Dedifferentiated amniotic fluid mesenchymal stem cell (primary cell): ENCODE measurements at regions not wholly inside any gene's neighbourhood (a gene's known extent, or its start where the extent isn't known, plus 50 kb on each side); places are given as distances from the start of the nearest gene placed in this dataset.
"Not testable (repeated sequence)": the region's sequence is repeated elsewhere in the genome, so short reads cannot be mapped to it uniquely, and the experiment has no call there.

Experiments used
- DNase-seq: peaks from one replicate; pipeline ENCODE4 v3.0.0-alpha.2; 2016; ENCODE audit errors: extremely low spot score

DNA sequence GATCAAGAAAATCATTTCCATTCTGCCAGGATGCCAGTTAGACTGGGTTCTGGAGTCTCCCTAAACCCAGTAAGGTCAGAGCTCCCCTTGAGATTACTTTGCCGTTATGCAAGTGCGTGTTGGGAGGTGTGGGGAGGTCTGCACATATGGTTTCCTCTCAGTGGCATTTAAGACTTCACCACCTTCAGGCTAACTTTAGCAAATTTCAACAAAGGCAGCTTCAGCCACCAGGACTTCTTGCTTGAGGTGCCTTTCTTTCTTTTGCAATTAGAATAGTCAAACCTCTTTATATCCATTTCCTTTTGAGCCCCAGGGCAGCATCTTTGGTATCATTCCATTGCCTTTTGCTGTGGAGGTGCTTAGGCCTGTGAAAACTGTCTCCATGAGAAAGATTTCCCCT, 117.2 kb upstream of the CCND2 start:
- DNase-seq = no peak

DNA sequence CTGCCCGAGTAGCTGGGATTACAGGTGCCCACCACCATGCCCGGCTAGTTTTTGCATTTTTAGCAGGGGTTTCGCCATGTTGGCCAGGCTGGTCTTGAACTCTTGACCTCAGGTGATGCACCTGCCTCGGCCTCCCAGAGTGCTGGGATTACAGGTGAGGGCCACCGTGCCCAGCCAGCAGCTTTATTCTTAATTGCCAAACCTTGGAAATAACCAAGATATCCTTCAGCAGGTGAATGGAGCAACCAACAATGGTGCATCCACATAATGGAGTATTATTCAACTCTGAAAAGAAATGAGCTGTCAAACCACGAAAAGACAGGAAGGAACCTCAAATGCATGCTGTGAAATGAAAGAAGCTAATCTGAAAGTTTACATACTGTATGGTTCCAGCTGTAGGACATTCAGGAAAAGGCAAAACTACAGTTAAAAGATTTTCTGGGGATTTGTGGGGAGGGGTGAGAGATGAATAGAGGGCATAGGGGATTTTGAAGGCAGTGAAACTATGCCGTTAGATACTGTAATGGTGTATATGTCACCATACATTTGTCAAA, 118.8 kb upstream of the CCND2 start:
- no peak for DNase-seq

DNA sequence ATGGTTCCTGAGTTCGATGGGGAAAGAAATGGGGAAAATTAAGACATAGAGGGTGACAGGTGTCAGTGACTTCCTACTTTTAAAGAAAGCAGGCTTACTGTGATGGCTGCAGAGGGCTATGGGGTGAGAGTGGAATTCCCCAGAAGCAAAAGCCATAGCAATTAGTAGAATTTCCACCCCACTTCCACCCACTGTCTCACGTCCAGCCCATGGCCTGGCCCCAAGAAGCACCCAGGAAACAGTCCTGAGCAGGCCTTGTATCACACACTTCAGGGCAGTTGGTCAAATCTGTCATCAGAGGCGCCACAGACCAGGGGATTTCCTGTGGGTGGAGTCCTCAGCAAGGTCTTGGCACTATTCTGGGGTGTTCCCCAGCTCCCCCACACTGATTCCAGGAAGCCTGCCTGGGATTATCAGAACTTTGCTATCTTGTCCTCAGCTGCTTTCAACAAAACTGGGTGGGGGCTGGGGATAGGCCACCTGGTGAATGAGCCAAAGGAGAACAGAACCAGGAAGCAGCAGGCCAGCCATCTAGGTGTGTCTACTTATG, 120.1 kb upstream of the CCND2 start:
- no peak for DNase-seq

DNA sequence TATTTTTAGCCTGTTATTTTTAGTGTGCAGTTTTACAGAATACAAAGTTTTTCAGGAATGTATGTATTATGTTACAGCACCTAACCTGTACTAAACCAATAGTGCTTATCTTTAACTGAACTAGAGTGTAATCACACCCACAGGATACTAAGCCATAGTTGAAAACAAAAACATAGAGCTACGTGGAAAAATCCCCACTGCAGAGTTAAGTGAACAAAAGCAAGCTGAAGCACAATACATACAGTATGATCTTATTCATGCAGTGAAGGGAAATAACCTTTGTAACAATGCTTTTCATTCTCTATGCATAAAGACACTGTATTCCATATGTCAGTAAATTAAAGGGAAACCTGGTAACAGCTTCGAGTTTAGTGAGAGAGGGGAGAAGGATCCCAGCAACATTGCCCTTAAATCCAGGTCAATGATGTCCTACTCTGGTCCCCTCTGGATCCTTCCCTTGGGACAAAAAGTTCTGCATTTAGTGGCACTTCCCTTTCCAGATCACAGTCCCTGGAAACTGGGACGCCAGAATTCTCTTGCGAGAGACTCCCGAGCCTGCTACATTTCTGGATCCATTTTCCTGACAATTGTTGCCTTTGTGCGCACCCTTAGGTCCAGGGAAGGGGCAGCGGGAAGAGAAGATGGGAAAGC, 121.3 kb upstream of the CCND2 start:
- DNase-seq = no peak

DNA sequence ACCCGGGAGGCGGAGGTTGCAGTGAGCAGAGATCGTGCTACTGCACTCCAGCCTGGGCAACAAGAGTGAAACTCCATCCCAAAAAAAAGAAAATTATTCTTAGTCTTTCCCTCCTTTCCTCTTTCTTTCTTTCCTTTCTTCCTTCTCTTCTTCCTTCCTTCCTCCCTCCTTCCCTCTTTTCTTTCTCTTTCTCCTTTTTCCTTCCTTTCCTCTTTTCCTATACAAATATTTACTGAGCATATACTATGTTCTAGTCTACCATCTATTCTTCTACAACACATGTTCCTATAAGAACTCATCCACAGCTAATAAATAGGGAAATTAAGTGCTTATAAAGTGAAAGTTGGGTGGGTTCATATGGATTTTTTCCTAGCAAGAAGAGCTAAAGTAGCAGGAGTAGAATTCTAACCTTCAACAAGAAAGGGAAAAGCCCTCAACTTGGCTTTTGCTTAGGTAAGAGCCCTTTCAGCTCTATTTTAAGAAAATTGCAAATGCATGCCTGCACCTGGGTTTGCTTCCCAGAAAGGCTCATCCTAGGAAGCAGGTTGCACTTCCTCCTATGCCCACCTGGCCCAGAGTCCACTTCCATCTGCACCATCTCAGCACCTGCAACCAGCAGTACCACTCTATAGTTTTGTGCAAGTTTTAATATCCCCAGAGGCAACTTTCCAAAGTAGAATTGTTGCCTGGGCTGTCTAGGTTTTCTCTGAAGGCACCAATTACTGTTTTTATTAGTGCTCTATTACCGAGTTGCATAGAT, 122.0 kb upstream of the CCND2 start:
- DNase-seq = no peak

DNA sequence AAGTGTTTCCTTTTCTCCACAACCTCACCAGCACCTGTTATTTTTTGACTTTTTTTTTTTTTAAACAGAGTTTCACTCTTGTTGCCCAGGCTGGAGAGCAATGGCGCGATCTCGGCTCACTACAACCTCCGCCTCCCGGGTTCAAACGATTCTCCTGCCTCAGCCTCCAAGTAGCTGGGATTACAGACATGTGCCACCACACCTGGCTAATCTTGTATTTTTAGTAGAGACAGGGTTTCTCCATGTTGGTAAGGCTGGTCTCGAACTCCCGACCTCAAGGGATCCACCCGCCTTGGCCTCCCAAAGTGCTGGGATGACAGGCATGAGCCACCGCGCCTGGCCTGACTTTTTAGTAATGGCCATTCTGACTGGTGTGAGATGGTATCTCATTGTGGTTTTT, 123.2 kb upstream of the CCND2 start:
- DNase-seq = not testable (repeated sequence)

DNA sequence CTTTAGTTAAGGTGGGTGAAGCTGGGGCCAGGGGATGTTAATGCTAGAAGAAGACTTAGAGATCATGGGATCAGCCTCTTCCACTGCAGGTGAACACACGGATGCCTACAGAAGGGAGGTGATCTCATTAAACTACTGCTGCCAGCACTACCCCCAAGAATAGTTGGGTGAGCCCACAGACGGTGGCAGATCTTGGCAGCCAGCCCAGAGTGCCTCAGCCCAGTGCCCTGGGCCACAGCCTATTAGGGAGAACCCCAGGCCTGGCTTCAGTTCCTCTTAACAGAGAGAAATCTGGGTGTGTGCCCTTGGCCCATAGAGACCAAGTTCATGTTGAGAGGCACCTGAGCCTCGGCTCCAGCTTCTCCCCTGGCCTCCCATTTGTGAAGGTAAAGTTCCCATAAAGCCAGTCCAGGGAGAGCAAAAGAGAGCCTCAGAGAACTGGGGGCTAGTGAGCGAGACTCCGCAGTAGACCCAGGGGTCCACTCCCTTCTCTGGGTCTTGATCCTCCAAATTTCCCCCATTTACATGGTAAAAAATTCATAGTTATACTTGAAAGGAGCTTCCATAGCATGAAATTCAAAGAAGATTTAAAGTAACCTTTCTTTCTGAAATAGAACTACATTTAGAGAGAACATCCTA, 125.0 kb upstream of the CCND2 start:
- no peak for DNase-seq

DNA sequence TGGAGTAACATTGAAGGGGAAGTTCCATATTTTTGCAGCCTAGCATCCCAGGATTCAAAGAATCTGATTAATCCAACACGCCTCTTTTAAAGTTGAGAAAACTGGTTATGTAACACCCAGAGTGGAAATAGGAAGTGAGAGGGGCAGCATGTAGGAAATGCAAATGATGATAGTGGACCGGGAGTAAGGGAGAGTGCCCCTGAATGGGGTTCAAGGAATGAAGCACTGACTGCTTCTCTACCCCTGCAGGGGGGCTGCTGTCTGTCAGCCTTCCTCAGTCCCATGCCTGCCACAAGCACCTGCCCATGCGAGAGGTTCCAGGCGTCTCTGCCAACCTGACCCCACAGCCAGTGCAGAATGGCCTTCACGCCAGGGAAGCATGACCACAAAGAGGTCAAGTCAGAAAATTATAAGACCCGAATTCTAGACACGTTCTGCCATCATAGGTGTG, 126.5 kb upstream of the CCND2 start:
- no peak for DNase-seq

DNA sequence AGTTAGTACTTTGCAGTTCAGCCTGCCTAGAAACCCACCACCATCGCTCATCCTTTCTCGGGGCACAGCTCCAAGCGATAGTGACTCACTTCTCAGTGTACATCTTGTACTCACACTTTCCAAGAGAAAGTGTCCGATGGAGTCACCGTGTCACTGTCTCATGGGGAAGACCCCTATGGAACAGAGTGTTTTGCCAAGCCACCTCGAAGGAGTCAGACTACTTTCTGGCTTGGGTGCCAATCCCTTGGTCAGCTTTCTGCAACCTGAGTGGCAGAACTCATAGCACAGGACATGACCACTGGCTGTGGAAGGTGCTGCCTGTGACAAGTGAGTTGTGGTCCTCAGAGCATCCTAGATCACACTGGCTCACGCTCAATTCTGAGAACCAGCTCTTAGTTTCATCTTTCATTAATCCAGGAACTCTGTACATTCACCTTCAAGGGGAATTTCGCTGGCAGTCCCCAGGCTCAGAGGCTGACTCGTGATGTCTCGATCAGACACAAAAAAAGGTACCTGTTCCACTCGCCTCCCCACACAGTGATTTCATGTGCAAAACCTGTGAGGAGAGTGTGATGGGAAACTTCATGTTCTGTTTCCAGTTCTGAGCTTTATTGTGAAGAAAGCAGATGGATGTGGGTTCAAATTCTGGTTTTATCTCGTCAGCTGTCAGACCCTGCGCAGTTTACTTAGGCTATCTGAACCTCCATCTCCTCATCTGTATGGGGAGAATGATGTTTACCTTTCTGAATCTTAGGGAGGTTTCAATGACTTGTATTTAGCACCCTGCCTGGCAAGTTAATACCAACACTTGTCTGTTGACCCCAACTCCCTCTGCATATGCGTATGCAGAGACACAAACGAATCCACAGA, 127.3 kb upstream of the CCND2 start:
- DNase-seq = no peak

DNA sequence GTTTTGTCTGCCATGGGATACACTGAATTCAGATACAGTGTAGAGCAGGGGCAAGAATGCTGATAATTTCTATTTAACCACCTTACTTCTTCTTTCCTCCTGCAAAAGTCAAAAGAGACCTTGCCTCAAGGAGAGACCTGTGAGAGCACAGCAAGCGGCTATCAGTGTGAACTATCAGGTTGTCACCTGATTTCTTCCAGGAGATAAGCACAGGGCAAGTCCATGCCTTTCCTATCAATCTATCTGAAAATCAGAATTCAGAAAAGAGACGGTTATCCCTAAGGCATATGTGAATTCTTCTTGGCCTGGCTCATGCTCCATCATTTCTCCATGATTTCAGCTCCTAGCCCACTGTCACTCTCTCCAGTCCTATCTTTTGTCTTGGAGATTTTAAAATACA, 128.9 kb upstream of the CCND2 start:
- DNase-seq = no peak

DNA sequence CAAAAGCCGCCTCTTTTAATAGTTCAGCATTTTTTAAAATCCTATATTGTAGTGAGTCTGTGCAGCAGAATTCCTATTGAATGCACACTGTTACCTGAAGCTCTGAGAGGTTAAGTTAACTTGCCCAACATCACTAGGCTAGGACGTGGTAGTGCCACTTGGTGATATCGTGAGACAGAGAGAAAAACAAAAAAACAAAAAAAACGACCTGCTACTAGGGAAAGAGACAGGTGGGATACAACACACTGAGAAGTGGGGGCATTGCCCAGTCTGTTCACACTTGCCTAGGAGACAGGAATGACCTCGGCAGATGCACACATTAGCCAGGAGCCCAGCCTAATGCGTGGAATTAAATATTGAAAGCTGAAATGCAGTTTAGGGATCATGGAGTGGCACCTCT, 129.7 kb upstream of the CCND2 start:
- DNase-seq = no peak

DNA sequence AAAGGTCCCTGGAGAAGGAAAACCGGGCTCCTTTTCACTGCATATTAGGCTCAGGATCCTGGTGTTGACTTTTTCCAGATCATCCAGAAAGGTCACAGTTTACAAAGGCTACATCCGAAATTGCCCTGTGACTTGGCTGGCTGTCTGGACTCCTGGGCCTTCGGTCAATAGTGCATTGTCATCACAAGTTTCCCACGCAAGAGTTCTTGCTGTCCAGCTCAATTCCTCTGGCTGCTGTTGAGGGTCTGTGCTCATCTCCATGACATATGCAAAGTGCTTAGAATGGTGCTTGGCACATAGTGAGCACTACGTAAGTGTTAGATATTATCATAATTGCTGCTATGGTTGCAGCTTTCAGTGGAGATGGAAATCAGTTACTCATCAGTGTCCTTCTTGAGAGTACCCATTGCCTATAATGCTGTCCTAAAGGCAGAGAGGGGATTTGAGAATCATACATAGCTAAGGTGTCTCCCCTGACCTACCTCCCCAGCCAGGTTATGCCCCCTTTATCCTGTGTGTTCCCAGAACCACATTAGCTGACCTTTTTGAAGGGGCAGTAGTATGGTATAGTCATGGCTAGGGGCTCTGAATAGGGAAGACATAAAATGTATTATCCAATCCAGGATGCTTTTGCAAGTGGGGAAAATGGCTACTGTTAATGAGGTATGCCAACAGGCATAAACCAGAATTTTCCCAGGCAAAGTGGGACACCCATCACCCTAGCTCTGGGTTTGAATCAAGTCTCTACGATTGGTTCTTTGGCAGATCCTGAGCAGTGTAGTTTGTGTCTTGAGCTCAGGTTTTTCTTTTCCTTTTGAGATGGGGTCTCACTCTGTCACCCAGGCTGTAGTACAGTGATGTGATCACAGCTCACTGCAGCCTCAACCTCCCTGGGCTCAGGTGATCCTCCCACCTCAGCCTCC, 132.0 kb upstream of the CCND2 start:
- no peak for DNase-seq

DNA sequence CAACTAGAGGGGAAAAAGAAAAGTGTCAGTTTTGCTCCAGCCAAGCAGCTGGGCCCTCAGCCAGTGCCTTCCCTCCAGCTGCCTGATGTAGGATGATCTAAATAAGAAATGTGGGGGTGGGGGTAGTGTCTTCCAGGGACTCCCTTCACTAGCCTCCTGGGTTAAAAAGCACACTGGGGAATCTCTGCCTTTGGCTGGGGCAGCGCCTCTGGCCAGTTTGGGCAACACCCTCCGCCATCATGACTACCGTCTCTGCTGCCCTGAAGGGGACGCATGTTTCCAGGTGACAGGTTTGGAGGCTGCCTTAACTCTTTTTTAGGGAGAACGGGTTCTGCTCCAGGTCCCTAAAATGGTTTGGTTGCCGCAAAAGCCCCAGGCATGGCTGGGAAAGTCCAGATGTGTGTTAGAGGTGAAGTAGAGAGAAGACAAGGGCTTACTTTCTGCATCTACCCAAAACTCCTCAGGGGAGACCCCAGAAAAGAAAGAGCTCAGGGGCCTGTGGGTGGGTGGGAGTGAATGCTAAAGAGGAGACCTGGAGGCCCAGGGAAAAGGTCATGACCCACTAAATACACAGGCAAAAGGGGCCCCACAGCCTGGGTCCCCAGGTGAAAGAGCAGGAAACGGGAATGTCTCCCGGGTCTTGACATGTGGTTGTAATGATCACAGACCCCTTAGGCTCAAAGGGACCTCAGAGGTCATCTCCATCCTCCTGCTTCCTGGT, 132.8 kb upstream of the CCND2 start:
- no peak for DNase-seq

DNA sequence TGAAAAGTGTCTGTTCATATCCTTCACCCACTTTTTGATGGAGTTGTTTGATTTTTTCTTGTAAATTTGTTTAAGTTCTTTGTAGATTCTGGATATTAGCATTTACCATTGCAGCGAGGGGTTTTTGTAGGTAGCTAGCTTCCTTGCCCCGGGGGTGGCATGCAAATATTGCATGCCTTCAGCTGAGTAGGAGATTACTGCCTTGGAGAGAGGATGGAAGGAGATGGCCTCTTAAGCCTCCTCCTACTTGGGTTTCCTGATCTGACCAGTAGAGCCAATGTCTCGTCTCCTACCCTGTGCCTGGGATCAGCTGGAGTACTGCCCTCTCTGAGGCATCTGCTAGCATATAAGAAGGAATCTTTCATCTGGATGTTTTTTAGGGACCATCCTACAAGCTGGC, 134.4 kb upstream of the CCND2 start:
- DNase-seq = no peak

DNA sequence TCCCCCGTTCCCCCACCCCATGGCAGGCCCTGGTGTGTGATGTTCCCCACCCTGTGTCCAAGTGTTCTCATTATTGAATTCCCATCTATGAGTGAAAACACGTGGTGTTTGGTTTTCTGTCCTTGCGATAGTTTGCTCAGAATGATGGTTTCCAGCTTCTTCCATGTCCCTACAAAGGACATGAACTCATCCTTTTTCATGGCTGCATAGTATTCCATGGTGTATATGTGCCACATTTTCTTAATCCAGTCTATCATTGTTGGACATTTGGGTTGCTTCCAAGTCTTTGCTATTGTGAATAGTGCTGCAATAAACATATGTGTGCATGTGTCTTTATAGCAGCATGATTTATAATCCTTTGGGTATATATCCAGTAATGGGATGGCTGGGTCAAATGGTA, 135.0 kb upstream of the CCND2 start:
- not testable (repeated sequence) for DNase-seq

DNA sequence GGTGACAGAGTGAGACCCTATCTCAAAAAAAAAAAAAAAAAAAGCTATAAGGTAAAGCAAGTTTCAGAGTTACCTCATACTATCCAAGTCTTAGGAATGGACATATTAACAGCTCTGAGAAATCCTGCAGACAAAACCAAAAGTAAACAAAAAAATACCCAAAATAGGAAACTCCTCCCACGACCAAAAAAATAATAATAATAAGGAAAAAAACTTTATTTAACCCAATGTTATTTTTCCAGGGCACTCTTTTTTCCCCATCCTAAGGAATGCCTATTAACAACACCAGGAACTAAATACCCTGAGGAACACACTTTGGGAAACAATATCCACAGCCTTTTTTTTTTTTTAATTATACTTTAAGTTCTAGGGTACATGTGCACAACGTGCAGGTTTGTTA, 135.5 kb upstream of the CCND2 start:
- no peak for DNase-seq

DNA sequence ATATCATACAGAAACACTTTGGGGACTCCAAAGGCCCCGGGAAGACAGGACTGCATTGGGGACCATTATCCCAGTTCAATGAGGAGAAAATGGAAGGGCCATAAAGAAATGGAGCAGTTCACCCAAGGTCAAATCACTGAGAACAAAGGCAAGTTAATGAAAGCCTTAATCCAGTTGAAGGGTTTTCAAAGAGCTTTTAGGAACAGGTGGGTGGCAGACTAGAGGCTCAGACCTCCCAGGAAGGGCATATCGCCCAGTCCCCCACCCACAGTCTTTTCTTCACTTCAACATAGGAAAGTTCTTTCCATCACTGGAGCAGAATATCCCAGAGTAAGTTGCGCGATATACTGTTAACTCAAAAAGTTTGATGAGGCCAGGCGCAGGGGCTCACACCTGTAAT, 136.1 kb upstream of the CCND2 start:
- DNase-seq = no peak

DNA sequence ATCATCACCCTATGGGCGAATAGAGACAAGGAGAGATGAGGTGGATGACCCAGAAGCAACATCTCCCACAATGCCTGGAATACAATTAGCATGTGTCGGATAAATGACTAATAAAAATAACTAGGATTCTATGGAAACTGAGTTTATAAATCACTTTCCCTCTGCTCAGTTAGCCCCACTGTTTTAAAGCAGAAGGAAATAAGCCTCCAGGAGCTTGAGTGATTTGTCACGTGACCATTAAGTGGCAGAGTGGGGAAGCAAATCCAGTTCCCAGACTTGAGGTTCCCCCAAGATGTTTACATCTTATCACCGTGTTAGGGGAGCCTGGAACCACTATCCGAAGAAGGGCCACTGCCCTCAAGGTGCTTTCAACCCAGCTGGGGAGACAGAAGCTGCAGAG, 136.5 kb upstream of the CCND2 start:
- DNase-seq = no peak

DNA sequence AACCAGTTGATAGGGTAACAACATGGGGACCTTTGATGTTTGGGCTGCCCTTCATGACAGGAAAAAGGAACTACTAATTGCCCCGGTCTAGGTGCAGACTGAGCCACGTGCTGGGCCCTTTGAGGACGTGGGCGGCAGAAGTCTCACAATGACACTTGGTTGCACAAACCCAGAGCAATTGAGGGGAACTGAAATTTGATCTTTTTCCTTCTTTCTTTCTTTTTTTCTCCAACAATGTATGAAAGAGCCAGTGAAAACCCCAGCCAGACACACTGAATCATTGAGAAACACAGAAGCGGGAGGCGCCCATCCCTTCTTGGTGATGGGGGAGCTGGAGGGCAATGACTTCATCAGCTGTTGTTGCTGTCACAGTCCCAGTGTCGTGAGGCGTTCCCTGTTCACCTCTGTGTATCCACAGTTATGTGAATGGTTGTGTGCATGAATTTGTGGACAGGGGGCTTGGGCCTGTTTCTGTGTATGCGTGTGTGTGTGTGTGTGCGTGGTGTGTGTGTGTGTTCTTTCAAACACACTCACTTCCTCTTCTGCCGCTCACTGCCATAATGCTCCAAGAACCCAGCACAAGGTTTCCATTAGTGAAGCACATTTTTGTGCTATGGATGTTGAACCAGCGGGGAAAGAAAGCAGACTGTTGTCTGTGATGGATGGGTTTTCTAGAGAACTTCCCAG, 137.5 kb upstream of the CCND2 start:
- DNase-seq = no peak
